PC-9 (cell line): ENCODE measurements at regions not wholly inside any gene's neighbourhood (a gene's known extent, or its start where the extent isn't known, plus 50 kb on each side); places are given as distances from the start of the nearest gene placed in this dataset.

Experiments
- BruUV-seq: library from RNA; stranded (reverse); fragments of 400-500 nt; replicated peaks from 2 replicates; lab custom pipeline; 2021; lab: Mats Ljungman, UMichigan
- CTCF ChIA-PET: fragments of 300-600 bp; sonication (Branson Sonifier 250); formaldehyde crosslinking; loops from one replicate; lab custom pipeline; 2022; ENCODE audit warnings: antibody characterized with exemption; lab: Charles Lee
- POLR2A ChIA-PET: fragments of 300-600 bp; sonication (Branson Sonifier 250); formaldehyde crosslinking; loops from one replicate; lab custom pipeline; 2022; ENCODE audit warnings: antibody characterized with exemption; ENCODE audit not compliant: unreplicated experiment; lab: Charles Lee
- DNase-seq, 2 experiments: peaks; one replicate each; pipeline versions ENCODE4 v3.0.0 to v3.0.0-alpha.2; 2015 to 2022; ENCODE audit warnings: mixed read lengths in 1 of 2
- H2AFZ ChIP-seq: fragments of 200-600 bp; sonication (generic); 2 replicates; pipeline ENCODE4 v1.8.1; 2017; ENCODE audit warnings: antibody characterized with exemption
- H3F3A ChIP-seq: fragments of 200-600 bp; sonication (generic); 2 replicates; pipeline ENCODE4 v1.8.1; 2017; ENCODE audit warnings: antibody characterized with exemption, mild to moderate bottlenecking, low read depth; ENCODE audit not compliant: insufficient read depth
- H3K27ac ChIP-seq: fragments of 200-600 bp; sonication (generic); 2 replicates; pipeline ENCODE4 v1.6.1; 2016; ENCODE audit warnings: mixed run types
- H3K27me3 ChIP-seq: fragments of 200-600 bp; sonication (generic); 2 replicates; pipeline ENCODE4 v1.6.1; 2016; ENCODE audit warnings: low read depth, mixed run types; ENCODE audit not compliant: insufficient read depth
- H3K36me3 ChIP-seq: fragments of 200-600 bp; sonication (generic); 2 replicates; pipeline ENCODE4 v1.6.1; 2016; ENCODE audit warnings: low read depth, mixed run types
- H3K4me1 ChIP-seq: fragments of 200-600 bp; sonication (generic); replicated peaks from 2 replicates; pipeline ENCODE4 v1.6.1; 2016; ENCODE audit warnings: mixed run types; ENCODE audit not compliant: insufficient read depth
- H3K4me2 ChIP-seq: fragments of 200-600 bp; sonication (generic); 2 replicates; pipeline ENCODE4 v1.6.1; 2017; ENCODE audit warnings: mixed run types
- H3K4me3 ChIP-seq: fragments of 200-600 bp; sonication (generic); 2 replicates; pipeline ENCODE4 v1.6.1; 2016; ENCODE audit warnings: mixed run types
- H3K79me2 ChIP-seq: fragments of 200-600 bp; sonication (generic); 2 replicates; pipeline ENCODE4 v1.6.1; 2017; ENCODE audit warnings: low read depth, mixed run types
- H3K9me2 ChIP-seq: fragments of 200-600 bp; sonication (generic); 2 replicates; pipeline ENCODE4 v1.8.1; 2017; ENCODE audit warnings: mild to moderate bottlenecking; ENCODE audit not compliant: insufficient read depth
- H3K9me3 ChIP-seq: fragments of 200-600 bp; sonication (generic); 2 replicates; pipeline ENCODE4 v1.8.1; 2016; ENCODE audit warnings: low read depth; ENCODE audit not compliant: insufficient read depth
- H4K20me1 ChIP-seq: fragments of 200-600 bp; sonication (generic); 2 replicates; pipeline ENCODE4 v1.8.1; 2017; ENCODE audit not compliant: insufficient read depth
- CTCF ChIP-seq: fragments of 200-600 bp; sonication (generic); conservative IDR thresholded peaks from 2 replicates; pipeline ENCODE4 v1.6.1; 2017; ENCODE audit warnings: mixed run types, antibody characterized with exemption, mild to moderate bottlenecking, moderate library complexity
- EZH2 ChIP-seq: fragments of 200-600 bp; sonication (generic); IDR thresholded peaks from 2 replicates; pipeline ENCODE4 v1.8.0; 2017; ENCODE audit warnings: antibody characterized with exemption, low read depth
- intact Hi-C: fragments of 100-400 bp; cut with micrococcal nuclease; formaldehyde crosslinking; loops from one replicate; pipeline ENCODE4 v1.10.0; 2022; ENCODE audit not compliant: unreplicated experiment

- no peak overlapping the region for H3K4me2 ChIP-seq
- H3K27me3 ChIP-seq = no peaks in the 10 kb centered on the region
- H3K4me1 ChIP-seq = no peaks in the 10 kb centered on the region
- no peak for TF ChIP-seq CTCF
- TF ChIP-seq EZH2 = no peak
- no peak overlapping the region for H3K4me3 ChIP-seq
- no peaks in the 10 kb centered on the region for H3K9me2 ChIP-seq
- no peaks in the 10 kb centered on the region for H3F3A ChIP-seq
- H2AFZ ChIP-seq = no peak overlapping the region
- no peaks in the 10 kb centered on the region for H3K79me2 ChIP-seq
- POLR2A ChIA-PET = no interaction called here
- no peaks in the 10 kb centered on the region for H3K9me3 ChIP-seq
- CTCF ChIA-PET = no interaction called here
- BruUV-seq = no TSS peak
- H3K27ac ChIP-seq = no peak overlapping the region
- no peaks in the 10 kb centered on the region for H3K36me3 ChIP-seq
- intact Hi-C loops = no loop called here
- no peaks in the 10 kb centered on the region for H4K20me1 ChIP-seq
- no peak for DNase-seq
Observed at GRCh38 chrX:16304751-16305150, 137.5 kb downstream of the MAGEB17 start.

- BruUV-seq = no TSS peak
- intact Hi-C loops = no loop called here
- Histone ChIP-seq H2AFZ (no peak overlapping the region), H3K4me2 (no peak overlapping the region), H3K27me3 (no peaks in the 10 kb centered on the region), H3K4me1 (no peaks in the 10 kb centered on the region), H3K9me3 (no peaks in the 10 kb centered on the region), H4K20me1 (no peaks in the 10 kb centered on the region), H3K36me3 (no peaks in the 10 kb centered on the region), H3F3A (no peaks in the 10 kb centered on the region), H3K27ac (no peak overlapping the region), H3K9me2 (no peaks in the 10 kb centered on the region), H3K4me3 (no peak overlapping the region), H3K79me2 (no peaks in the 10 kb centered on the region)
- TF ChIP-seq CTCF = no peak
- no peak for TF ChIP-seq EZH2
- CTCF ChIA-PET = no interaction called here
- POLR2A ChIA-PET = no interaction called here
- no peak for DNase-seq
Observed at GRCh38 chrX:16305187-16305586, 137.9 kb downstream of the MAGEB17 start.

GRCh38 chrX:16307950-16308349 lies 140.7 kb downstream of the MAGEB17 start:
- intact Hi-C loops = no loop called here
- Histone ChIP-seq H4K20me1 (no peaks in the 10 kb centered on the region), H3K9me2 (no peaks in the 10 kb centered on the region), H3K27ac (no peak overlapping the region), H2AFZ (no peak overlapping the region), H3K9me3 (no peaks in the 10 kb centered on the region), H3K79me2 (no peaks in the 10 kb centered on the region), H3K27me3 (no peaks in the 10 kb centered on the region), H3K4me1 (no peaks in the 10 kb centered on the region), H3K4me2 (no peak overlapping the region), H3K4me3 (no peak overlapping the region), H3K36me3 (no peaks in the 10 kb centered on the region), H3F3A (no peaks in the 10 kb centered on the region)
- TF ChIP-seq CTCF = no peak
- no peak for TF ChIP-seq EZH2
- CTCF ChIA-PET = no interaction called here
- POLR2A ChIA-PET = no interaction called here
- DNase-seq = no peak
- BruUV-seq = no TSS peak
